ENCODE measurements at regions not wholly inside any gene's neighbourhood (a gene's known extent, or its start where the extent isn't known, plus 50 kb on each side); places are given as distances from the start of the nearest gene placed in this dataset.

GRCh38 chr6:8578006-8578405 lies 142.7 kb upstream of the SLC35B3 start:
- Histone ChIP-seq H3K18ac (ENCODE audit: low read depth, low read length) (no peak overlapping the region), H4K8ac (ENCODE audit: low read depth in 2 of 2, low read length in 2 of 2) (no peak overlapping the region), H2AK9ac (replicated peaks; ENCODE audit: low read depth, low read length, poor library complexity) (no peak overlapping the region), H2AFZ (replicated peaks; ENCODE audit: low read length, poor library complexity) (no peak overlapping the region), H4K5ac (ENCODE audit: low read depth, low read length) (no peak overlapping the region), H3K9me1 (ENCODE audit: insufficient read depth, low read length) (no peaks in the 10 kb centered on the region), H2BK5ac (ENCODE audit: low read depth, low read length, poor library complexity, severe bottlenecking) (no peak overlapping the region), H2AK5ac (ENCODE audit: low read depth, low read length) (no peak overlapping the region), H3K23ac (ENCODE audit: low read depth, low read length) (no peak overlapping the region), H2BK20ac (ENCODE audit: low read depth, low read length) (no peak overlapping the region), H3K27me3 (ENCODE audit: control insufficient read depth, insufficient read depth, low read length) (no peaks in the 10 kb centered on the region), H2BK15ac (ENCODE audit: low read depth, low read length) (no peak overlapping the region), H3K36me3 (ENCODE audit: control insufficient read depth, insufficient read depth, low read length) (no peaks in the 10 kb centered on the region), H3K4ac (ENCODE audit: low read depth, low read length) (no peak overlapping the region), H3K4me1 (ENCODE audit: control insufficient read depth, insufficient read depth, low read length) (no peaks in the 10 kb centered on the region), H3K4me2 (ENCODE audit: low read depth, low read length) (no peak overlapping the region), H3K27ac (ENCODE audit: insufficient read depth, low read length) (no peak overlapping the region), H4K91ac (ENCODE audit: insufficient read depth, low read depth, low read length) (no peak overlapping the region), H3K56ac (ENCODE audit: extremely low read depth, insufficient read depth, low read length) (no peak overlapping the region), H3K9me3 (ENCODE audit: control insufficient read depth, insufficient read depth, low read length) (peaks cover 9% of the 10 kb centered on the region; the same call in 1 of the 2 replicates), H2BK120ac (ENCODE audit: low read depth, low read length) (no peak overlapping the region), H3K79me1 (ENCODE audit: low read depth in 1 of 2, low read length in 2 of 2) (no peaks in the 10 kb centered on the region), H3K4me3 (ENCODE audit: insufficient read depth, low read depth, low read length) (no peak overlapping the region), H4K20me1 (ENCODE audit: insufficient read depth, low read length) (no peaks in the 10 kb centered on the region), H3K9ac (ENCODE audit: low read depth, low read length) (no peak overlapping the region), H3K14ac (replicated peaks; ENCODE audit: low read depth, low read length) (no peak overlapping the region)
- POLR2A ChIA-PET (ENCODE audit: unreplicated experiment) = no interaction called here
- WGBS, 2 experiments (ENCODE audit: extremely low coverage in 2 of 2, insufficient read length in 1 of 2) = no CpG with 5 or more reads among the region's 1 CpG
- intact Hi-C loops (cut with micrococcal nuclease) (no loop called here), in situ Hi-C loops (cut with MboI; ENCODE audit: low sequenced_read_pairs) (no loop called here), dilution Hi-C loops (cut with HindIII; ENCODE audit: low sequenced_read_pairs, unreplicated experiment) (no loop called here)
- ATAC-seq (ENCODE audit: low read depth) (no peak), DNase-seq (no peak)
- TF ChIP-seq MAZ (IDR thresholded peaks at IDR 0.05; ENCODE audit: borderline replicate concordance, low read depth, low read length) (no peak), MAFK (IDR thresholded peaks at IDR 0.05; ENCODE audit: low read depth, low read length) (no peak), NFE2L2 (IDR thresholded peaks at IDR 0.05; ENCODE audit: low read depth, low read length) (no peak), RAD21 (IDR thresholded peaks at IDR 0.05; ENCODE audit: low read length) (no peak), CTCF (conservative IDR thresholded peaks at IDR 0.05; ENCODE audit: low read depth, low read length) (no peak), USF2 (IDR thresholded peaks at IDR 0.05; ENCODE audit: low read depth, low read length) (no peak), CHD1 (IDR thresholded peaks at IDR 0.05; ENCODE audit: low read depth, low read length) (no peak), CEBPB (IDR thresholded peaks at IDR 0.05; ENCODE audit: low read depth, low read length) (no peak), ELK1 (IDR thresholded peaks at IDR 0.05; ENCODE audit: borderline replicate concordance, low read depth, low read length) (no peak), FOS (IDR thresholded peaks at IDR 0.05; ENCODE audit: low read depth, low read length) (no peak), BHLHE40 (IDR thresholded peaks at IDR 0.05; ENCODE audit: low read depth, low read length) (no peak), POLR2A (IDR thresholded peaks at IDR 0.05; ENCODE audit: low read depth, low read length) (no peak)
- CTCF ChIA-PET = no interaction called here
- BruUV-seq (replicated peaks) = no TSS peak
